Astrocyte (in vitro differentiated cells and primary cell): ENCODE measurements at regions not wholly inside any gene's neighbourhood (a gene's known extent, or its start where the extent isn't known, plus 50 kb on each side); places are given as distances from the start of the nearest gene placed in this dataset.

Source experiments
- DNase-seq: peaks from one replicate; pipeline ENCODE4 v3.0.0-alpha.2; 2010; ENCODE audit warnings: low read depth
- FAIRE-seq: peaks from 2 replicates; lab custom pipeline; 2011; peaks lifted over from hg19 to GRCh38; lab: Jason Lieb, UNC
- H2AFZ ChIP-seq: 2 replicates; pipeline ENCODE4 v1.6.0; 2012; ENCODE audit warnings: low read depth, low read length, inconsistent platforms
- H3K27ac ChIP-seq: 2 replicates; pipeline ENCODE4 v1.5.1; 2011; ENCODE audit warnings: low read depth, low read length, inconsistent platforms
- H3K27me3 ChIP-seq: 2 replicates; pipeline ENCODE4 v1.6.0; 2011; ENCODE audit warnings: low read length, inconsistent platforms; ENCODE audit not compliant: insufficient read depth
- H3K36me3 ChIP-seq: 2 replicates; pipeline ENCODE4 v1.5.1; 2011; ENCODE audit warnings: low read length, inconsistent platforms; ENCODE audit not compliant: insufficient read depth
- H3K4me1 ChIP-seq: 2 replicates; pipeline ENCODE4 v1.5.1; 2011; ENCODE audit warnings: low read length, inconsistent platforms; ENCODE audit not compliant: insufficient read depth
- H3K4me2 ChIP-seq: 2 replicates; pipeline ENCODE4 v1.6.0; 2012; ENCODE audit warnings: low read length, inconsistent platforms
- H3K4me3 ChIP-seq: 2 replicates; pipeline ENCODE4 v1.5.1; 2011; ENCODE audit warnings: low read depth, mild to moderate bottlenecking, low read length, inconsistent platforms; ENCODE audit not compliant: insufficient read depth
- H3K79me2 ChIP-seq: 2 replicates; pipeline ENCODE4 v1.6.0; 2012; ENCODE audit warnings: mild to moderate bottlenecking, low read length, inconsistent platforms; ENCODE audit not compliant: insufficient read depth
- H3K9ac ChIP-seq: 2 replicates; pipeline ENCODE4 v1.6.0; 2012; ENCODE audit warnings: mild to moderate bottlenecking, low read length, inconsistent platforms
- H3K9me3 ChIP-seq: 2 replicates; pipeline ENCODE4 v1.5.1; 2012; ENCODE audit warnings: low read depth, mild to moderate bottlenecking, low read length, inconsistent platforms; ENCODE audit not compliant: insufficient read depth
- H4K20me1 ChIP-seq: 2 replicates; pipeline ENCODE4 v1.6.0; 2012; ENCODE audit warnings: low read length, inconsistent platforms; ENCODE audit not compliant: insufficient read depth
- H3K27ac Mint-ChIP-seq: one replicate; pipeline ENCODE4 v1.8.0; 2021; ENCODE audit warnings: mild to moderate bottlenecking, mixed read lengths; ENCODE audit not compliant: unreplicated experiment
- H3K27me3 Mint-ChIP-seq: one replicate; pipeline ENCODE4 v1.8.0; 2021; ENCODE audit warnings: low read depth, mixed read lengths; ENCODE audit not compliant: unreplicated experiment
- H3K36me3 Mint-ChIP-seq: one replicate; pipeline ENCODE4 v1.8.0; 2021; ENCODE audit warnings: low read depth, mixed read lengths; ENCODE audit not compliant: unreplicated experiment
- H3K4me1 Mint-ChIP-seq: one replicate; pipeline ENCODE4 v1.8.0; 2021; ENCODE audit warnings: low read depth, mixed read lengths; ENCODE audit not compliant: unreplicated experiment
- H3K4me3 Mint-ChIP-seq: one replicate; pipeline ENCODE4 v1.8.0; 2021; ENCODE audit warnings: mild to moderate bottlenecking, moderate library complexity, mixed read lengths; ENCODE audit not compliant: unreplicated experiment
- H3K9me3 Mint-ChIP-seq: one replicate; pipeline ENCODE4 v1.8.0; 2021; ENCODE audit warnings: mild to moderate bottlenecking, mixed read lengths; ENCODE audit not compliant: unreplicated experiment
- CTCF ChIP-seq: IDR thresholded peaks from 2 replicates; pipeline ENCODE4 v1.5.1; 2011; ENCODE audit warnings: low read depth, mild to moderate bottlenecking, inconsistent platforms, low read length, moderate library complexity; ENCODE audit not compliant: insufficient read depth
- EZH2 ChIP-seq: IDR thresholded peaks from 2 replicates; pipeline ENCODE4 v1.6.1; 2012; ENCODE audit warnings: mild to moderate bottlenecking, low read length, inconsistent platforms; ENCODE audit not compliant: insufficient read depth

- no peak overlapping the region for H3K4me3 ChIP-seq
- H3K36me3 ChIP-seq = no peaks in the 10 kb centered on the region
- no peaks in the 10 kb centered on the region for H3K9me3 ChIP-seq
- FAIRE-seq = no peak
- Mint-ChIP-seq H3K27ac (no peak overlapping the region), H3K4me1 (no peaks in the 10 kb centered on the region), H3K4me3 (no peak overlapping the region), H3K36me3 (no peaks in the 10 kb centered on the region), H3K9me3 (no peaks in the 10 kb centered on the region), H3K27me3 (no peaks in the 10 kb centered on the region)
- H2AFZ ChIP-seq = no peak overlapping the region
- no peak overlapping the region for H3K4me2 ChIP-seq
- no peak overlapping the region for H3K9ac ChIP-seq
- no peaks in the 10 kb centered on the region for H3K79me2 ChIP-seq
- TF ChIP-seq CTCF (no peak), EZH2 (no peak)
- no peaks in the 10 kb centered on the region for H3K27me3 ChIP-seq
- DNase-seq = no peak
- no peaks in the 10 kb centered on the region for H3K4me1 ChIP-seq
- H3K27ac ChIP-seq = no peak overlapping the region
- no peaks in the 10 kb centered on the region for H4K20me1 ChIP-seq
Observed at GRCh38 chr1:72606216-72606810, 324.0 kb upstream of the NEGR1 start.

GRCh38 chr1:72601035-72601674 lies 318.8 kb upstream of the NEGR1 start:
- H3K36me3 ChIP-seq = no peaks in the 10 kb centered on the region
- no peaks in the 10 kb centered on the region for H3K4me1 Mint-ChIP-seq
- no peaks in the 10 kb centered on the region for H3K9me3 ChIP-seq
- FAIRE-seq = no peak
- no peak overlapping the region for H3K9ac ChIP-seq
- TF ChIP-seq CTCF = no peak
- TF ChIP-seq EZH2 = no peak
- no peaks in the 10 kb centered on the region for H3K9me3 Mint-ChIP-seq
- no peak overlapping the region for H3K4me2 ChIP-seq
- H3K27me3 ChIP-seq = no peaks in the 10 kb centered on the region
- no peaks in the 10 kb centered on the region for H3K27me3 Mint-ChIP-seq
- no peaks in the 10 kb centered on the region for H3K4me1 ChIP-seq
- DNase-seq = no peak
- H2AFZ ChIP-seq = no peak overlapping the region
- no peak overlapping the region for H3K27ac Mint-ChIP-seq
- no peaks in the 10 kb centered on the region for H3K36me3 Mint-ChIP-seq
- no peaks in the 10 kb centered on the region for H4K20me1 ChIP-seq
- H3K4me3 Mint-ChIP-seq = no peak overlapping the region
- H3K4me3 ChIP-seq = no peak overlapping the region
- no peaks in the 10 kb centered on the region for H3K79me2 ChIP-seq
- H3K27ac ChIP-seq = no peak overlapping the region

- no peak overlapping the region for H3K4me2 ChIP-seq
- H3K9me3 ChIP-seq = no peaks in the 10 kb centered on the region
- H2AFZ ChIP-seq = no peak overlapping the region
- H3K27ac ChIP-seq = no peak overlapping the region
- Mint-ChIP-seq H3K27me3 (no peaks in the 10 kb centered on the region), H3K4me1 (no peaks in the 10 kb centered on the region), H3K36me3 (no peaks in the 10 kb centered on the region), H3K4me3 (no peak overlapping the region), H3K9me3 (no peaks in the 10 kb centered on the region), H3K27ac (no peak overlapping the region)
- H3K4me3 ChIP-seq = no peak overlapping the region
- H3K79me2 ChIP-seq = no peaks in the 10 kb centered on the region
- FAIRE-seq = no peak
- no peaks in the 10 kb centered on the region for H3K4me1 ChIP-seq
- H4K20me1 ChIP-seq = no peaks in the 10 kb centered on the region
- no peaks in the 10 kb centered on the region for H3K36me3 ChIP-seq
- H3K9ac ChIP-seq = no peak overlapping the region
- H3K27me3 ChIP-seq = no peaks in the 10 kb centered on the region
- no peak for DNase-seq
- TF ChIP-seq EZH2 (no peak), CTCF (no peak)
Observed at GRCh38 chr1:72586023-72586685, 303.8 kb upstream of the NEGR1 start.
